Bronchial epithelial cell (primary cell): ENCODE measurements at regions not wholly inside any gene's neighbourhood (a gene's known extent, or its start where the extent isn't known, plus 50 kb on each side); places are given as distances from the start of the nearest gene placed in this dataset.
"Not testable (repeated sequence)": the region's sequence is repeated elsewhere in the genome, so short reads cannot be mapped to it uniquely, and the experiment has no call there.

ENCODE experiments used
- DNase-seq: peaks from one replicate; pipeline ENCODE4 v3.0.0-alpha.2; 2010; ENCODE audit warnings: low read depth
- FAIRE-seq: peaks from 2 replicates; lab custom pipeline; 2011; peaks lifted over from hg19 to GRCh38; lab: Jason Lieb, UNC
- H3K27me3 ChIP-seq: 2 replicates; pipeline ENCODE4 v1.5.1; 2011; ENCODE audit warnings: low read length; ENCODE audit not compliant: control insufficient read depth, insufficient read depth
- H3K36me3 ChIP-seq: 2 replicates; pipeline ENCODE4 v1.5.1; 2011; ENCODE audit warnings: low read length; ENCODE audit not compliant: control insufficient read depth, insufficient read depth
- H3K4me3 ChIP-seq: 2 replicates; pipeline ENCODE4 v1.5.1; 2011; ENCODE audit warnings: mild to moderate bottlenecking, low read depth, low read length, control low read depth
- CTCF ChIP-seq: IDR thresholded peaks from 2 replicates; pipeline ENCODE4 v1.5.1; 2011; ENCODE audit warnings: mild to moderate bottlenecking, moderate library complexity, low read length, control low read depth, inconsistent platforms; ENCODE audit not compliant: insufficient read depth, severe bottlenecking

DNA sequence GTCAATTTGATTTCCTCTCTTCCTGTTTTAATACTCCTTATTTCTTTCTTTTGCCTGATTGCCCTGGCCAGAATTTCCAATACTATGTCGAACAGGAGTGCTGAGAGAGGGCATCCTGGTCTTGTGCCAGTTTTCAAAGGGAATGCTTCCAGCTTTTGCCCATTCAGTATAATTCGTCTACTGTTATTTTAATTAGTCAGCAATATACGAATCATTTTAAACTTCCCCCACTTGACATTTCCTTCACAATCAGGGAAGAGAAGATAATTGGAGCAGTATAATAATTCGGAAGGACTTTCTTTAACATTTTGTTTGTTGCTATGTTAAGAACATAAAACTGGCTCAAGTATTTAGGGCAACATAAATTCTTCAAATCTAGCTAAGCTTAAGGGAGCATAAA is 860.3 kb upstream of the SLC35B3 start:
- Histone ChIP-seq H3K4me3 (no peak overlapping the region), H3K27me3 (no peaks in the 10 kb centered on the region), H3K36me3 (no peaks in the 10 kb centered on the region)
- no peak for TF ChIP-seq CTCF
- DNase-seq (no peak), FAIRE-seq (no peak)

DNA sequence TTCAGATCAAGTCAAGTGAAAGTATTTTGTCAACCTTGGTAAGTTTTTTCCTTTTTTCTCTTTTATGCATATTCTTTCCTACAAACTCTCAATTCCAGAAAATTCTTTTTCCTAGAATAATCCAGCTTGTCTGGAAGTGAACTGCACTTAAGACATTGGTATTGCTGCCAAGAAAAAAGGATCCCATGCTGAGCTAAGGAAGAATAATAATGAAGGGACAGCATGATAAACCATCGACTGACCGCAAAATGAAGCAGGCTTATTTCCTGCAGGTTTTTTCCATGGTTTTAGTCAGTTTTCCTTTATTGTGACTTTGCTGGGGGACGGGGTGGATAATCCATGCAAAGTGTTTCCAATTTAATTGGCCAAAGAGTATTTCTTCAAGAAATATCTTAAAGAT is 857.6 kb upstream of the SLC35B3 start:
- Histone ChIP-seq H3K4me3 (no peak overlapping the region), H3K36me3 (no peaks in the 10 kb centered on the region), H3K27me3 (no peaks in the 10 kb centered on the region)
- no peak for TF ChIP-seq CTCF
- DNase-seq (no peak), FAIRE-seq (no peak)

DNA sequence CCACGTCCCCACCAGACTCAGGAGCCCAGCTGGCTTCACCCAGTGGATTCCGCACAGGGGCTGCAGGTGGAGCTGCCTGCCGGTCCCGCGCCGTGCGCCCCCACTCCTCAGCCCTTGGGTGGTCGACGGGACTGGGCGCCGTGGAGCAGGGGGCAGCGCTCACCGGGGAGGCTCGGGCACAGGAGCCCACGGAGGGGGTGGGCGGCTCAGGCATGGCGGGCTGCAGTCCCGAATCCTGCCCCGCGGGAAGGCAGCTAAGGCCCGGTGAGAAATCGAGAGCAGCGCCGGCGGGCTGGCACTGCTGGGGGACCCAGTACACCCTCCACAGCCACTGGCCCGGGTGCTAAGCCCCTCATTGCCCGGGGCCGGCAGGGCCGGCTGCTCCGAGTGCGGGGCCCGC is 855.0 kb upstream of the SLC35B3 start:
- not testable (repeated sequence) for H3K27me3 ChIP-seq, H3K36me3 ChIP-seq, H3K4me3 ChIP-seq, DNase-seq, FAIRE-seq

DNA sequence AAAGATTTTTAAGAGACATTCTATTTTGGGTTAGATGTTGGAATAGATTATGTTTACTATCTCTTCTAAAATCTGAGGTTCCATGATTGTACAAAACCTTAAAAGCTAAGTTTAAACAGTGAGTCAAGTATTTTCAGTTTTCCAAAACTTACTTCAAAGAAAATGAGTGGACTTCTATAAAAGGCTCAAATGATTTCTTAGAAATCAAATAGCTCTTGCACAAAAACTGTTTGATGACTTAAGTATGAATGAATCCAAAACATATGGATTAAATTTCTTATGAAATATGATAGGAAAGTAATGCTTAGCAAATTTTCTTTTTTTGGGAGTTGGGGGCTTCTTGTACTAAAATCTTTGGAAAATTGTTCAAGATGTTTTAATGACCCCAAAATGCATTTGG is 837.3 kb upstream of the SLC35B3 start:
- FAIRE-seq (no peak), DNase-seq (no peak)
- no peak for TF ChIP-seq CTCF
- no peak overlapping the region for H3K4me3 ChIP-seq
- no peaks in the 10 kb centered on the region for H3K36me3 ChIP-seq
- H3K27me3 ChIP-seq, result no peaks in the 10 kb centered on the region

GRCh38 chr6:9266741-9267140 is 831.4 kb upstream of the SLC35B3 start:
- no peak for TF ChIP-seq CTCF
- Histone ChIP-seq H3K27me3 (no peaks in the 10 kb centered on the region), H3K36me3 (no peaks in the 10 kb centered on the region), H3K4me3 (no peak overlapping the region)
- FAIRE-seq (no peak), DNase-seq (no peak)

DNA sequence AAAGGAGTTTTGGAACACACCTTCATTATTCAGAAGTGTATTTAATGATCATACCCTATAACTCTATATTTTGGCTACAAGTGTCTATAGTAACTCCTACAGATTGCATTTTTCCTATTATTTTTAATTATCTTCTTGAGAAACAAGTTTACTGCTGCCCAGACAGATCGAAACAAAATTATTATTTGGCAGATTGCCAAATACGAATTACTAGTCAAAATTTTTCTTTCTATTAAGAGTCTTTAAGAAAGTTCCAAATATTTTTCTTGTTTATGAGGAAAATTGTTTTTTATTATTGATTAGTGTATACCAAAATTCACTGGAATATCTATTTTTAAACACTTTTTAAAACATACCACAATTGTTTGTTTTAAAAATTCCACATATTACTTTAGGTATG is 821.9 kb upstream of the SLC35B3 start:
- DNase-seq, result no peak
- no peak for TF ChIP-seq CTCF
- Histone ChIP-seq H3K4me3 (no peak overlapping the region), H3K36me3 (no peaks in the 10 kb centered on the region), H3K27me3 (no peaks in the 10 kb centered on the region)
- no peak for FAIRE-seq
